Erythroblast (primary cell): ENCODE measurements at regions not wholly inside any gene's neighbourhood (a gene's known extent, or its start where the extent isn't known, plus 50 kb on each side); places are given as distances from the start of the nearest gene placed in this dataset.
"Not testable (repeated sequence)": the region's sequence is repeated elsewhere in the genome, so short reads cannot be mapped to it uniquely, and the experiment has no call there.

Source experiments
- GATA1 ChIP-seq: IDR thresholded peaks from 2 replicates; pipeline ENCODE4 v1.6.1; 2011; ENCODE audit warnings: low read depth, mild to moderate bottlenecking, control low read depth, low read length, moderate library complexity
- POLR2A ChIP-seq: IDR thresholded peaks from 2 replicates; pipeline ENCODE4 v1.6.1; 2011; ENCODE audit warnings: mild to moderate bottlenecking, low read length

- not testable (repeated sequence) for TF ChIP-seq POLR2A, GATA1
These were observed 122.7 kb downstream of the GXYLT1 start for GRCh38 chr12:42021937-42022336.
